ENCODE measurements at regions not wholly inside any gene's neighbourhood (a gene's known extent, or its start where the extent isn't known, plus 50 kb on each side); places are given as distances from the start of the nearest gene placed in this dataset.
A peak's percentile ranks its signal among the peaks of the same experiment; 100 is the strongest.
"Not testable (repeated sequence)": the region's sequence is repeated elsewhere in the genome, so short reads cannot be mapped to it uniquely, and the experiment has no call there.

DNA sequence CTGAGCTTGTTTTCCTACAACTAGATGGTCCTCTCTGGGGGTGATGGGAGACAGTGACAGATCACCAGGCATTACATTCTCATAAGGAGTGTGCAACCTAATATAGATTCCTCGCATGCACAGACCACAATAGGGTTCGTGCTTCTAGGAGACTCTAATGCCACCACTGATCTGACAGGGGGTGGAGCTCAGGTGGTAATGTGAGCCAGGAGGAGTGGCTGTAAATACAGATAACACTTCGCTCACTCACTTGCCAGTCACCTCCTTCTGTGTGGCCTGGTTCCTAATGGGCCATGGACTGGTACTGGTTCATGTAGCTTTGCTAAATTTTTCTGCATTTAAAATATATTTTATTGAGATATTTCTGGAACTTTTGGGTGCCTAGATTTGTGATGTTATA lies 202.3 kb upstream of the ZNF32 start:
- no peak for DNase-seq (ENCODE audit: low read depth in 2 of 3, low spot score in 2 of 3)

DNA sequence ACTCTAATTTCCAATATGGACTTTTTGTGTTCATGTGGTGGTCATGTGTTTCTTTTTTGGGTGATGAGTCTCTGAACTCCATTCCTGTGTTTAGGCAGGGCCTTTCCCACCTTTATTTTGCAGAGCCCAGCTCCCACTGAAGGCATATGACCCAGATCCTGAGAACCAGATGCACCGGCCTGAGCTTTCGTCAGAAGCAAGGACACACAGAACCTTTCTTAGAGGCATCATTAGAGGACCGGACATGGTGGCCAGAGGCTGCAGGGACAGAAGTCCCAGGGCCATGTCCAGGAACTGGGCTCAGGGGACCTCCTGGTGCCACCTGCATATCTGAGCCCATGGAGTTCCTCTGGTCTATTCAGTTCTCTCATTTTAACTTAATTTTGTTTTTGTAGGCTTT lies 200.9 kb upstream of the ZNF32 start:
- no peak for DNase-seq (ENCODE audit: low read depth in 2 of 3, low spot score in 2 of 3)

DNA sequence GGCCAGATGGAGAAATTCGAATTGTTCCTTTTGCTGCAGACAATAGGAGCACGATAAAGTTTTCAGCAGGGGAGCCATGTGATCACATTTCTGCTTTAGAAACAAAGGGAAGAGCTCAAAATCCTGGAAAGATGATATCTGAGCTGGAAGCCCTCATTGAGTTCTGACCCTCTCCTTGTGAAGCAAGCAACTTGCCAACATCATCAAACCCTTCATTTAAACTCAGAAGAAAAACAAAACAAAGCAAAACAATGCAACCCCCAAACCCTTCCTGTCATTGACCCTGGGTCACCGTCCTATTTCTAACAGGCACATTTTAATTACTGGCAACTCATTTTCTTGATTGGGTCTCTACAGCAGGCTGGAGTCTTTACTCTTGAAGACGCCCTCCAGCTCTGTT lies 198.3 kb upstream of the ZNF32 start:
- DNase-seq (ENCODE audit: low read depth in 2 of 3, low spot score in 2 of 3): no peak

DNA sequence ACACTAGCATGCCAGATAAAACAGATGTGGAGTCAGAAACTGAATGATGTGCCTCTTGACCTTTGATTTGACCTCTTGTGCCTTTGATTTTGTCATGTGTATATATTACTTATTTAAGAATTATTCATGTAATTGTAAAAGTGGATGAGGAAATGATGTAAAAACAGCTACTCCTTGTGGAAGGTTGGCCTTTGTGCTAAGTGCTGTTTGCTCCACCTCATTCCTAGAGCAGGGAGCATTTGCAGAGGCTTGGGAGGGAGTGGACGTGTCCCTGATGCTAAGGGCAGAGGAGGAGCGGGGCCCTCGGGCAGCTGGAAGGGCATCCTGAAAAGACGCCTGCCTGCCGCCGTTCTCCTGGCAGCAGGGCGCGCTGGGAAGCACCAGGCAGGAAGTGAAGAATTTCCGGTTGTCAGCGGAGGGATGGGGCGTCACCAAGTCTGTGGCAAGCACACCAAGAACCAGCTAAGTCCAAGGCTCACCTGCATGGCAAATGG lies 197.6 kb upstream of the ZNF32 start:
- peak in 1 of 3 donors; percentile 7 for DNase-seq (ENCODE audit: low read depth in 2 of 3, low spot score in 2 of 3)

DNA sequence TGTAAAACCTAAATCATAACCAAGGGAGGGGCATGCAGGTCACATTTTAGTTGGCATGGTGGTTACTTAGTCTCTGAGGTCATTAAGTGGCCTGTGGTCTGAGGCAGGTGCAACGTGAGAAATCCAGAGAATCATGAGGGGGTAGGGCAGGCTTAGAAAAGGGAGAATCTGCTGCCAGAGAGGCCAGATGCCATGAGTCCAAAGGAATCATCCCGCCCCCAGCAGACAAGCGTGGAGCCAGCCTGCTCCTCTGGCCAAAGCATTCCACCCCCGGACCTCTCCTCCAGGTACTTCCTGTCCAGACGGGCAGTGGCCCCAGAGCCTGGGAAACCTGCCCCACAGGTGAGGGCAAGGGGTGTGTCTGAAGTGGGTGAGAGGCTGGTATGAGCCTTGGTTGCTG lies 196.4 kb upstream of the ZNF32 start:
- no peak for DNase-seq (ENCODE audit: low read depth in 2 of 3, low spot score in 2 of 3)

DNA sequence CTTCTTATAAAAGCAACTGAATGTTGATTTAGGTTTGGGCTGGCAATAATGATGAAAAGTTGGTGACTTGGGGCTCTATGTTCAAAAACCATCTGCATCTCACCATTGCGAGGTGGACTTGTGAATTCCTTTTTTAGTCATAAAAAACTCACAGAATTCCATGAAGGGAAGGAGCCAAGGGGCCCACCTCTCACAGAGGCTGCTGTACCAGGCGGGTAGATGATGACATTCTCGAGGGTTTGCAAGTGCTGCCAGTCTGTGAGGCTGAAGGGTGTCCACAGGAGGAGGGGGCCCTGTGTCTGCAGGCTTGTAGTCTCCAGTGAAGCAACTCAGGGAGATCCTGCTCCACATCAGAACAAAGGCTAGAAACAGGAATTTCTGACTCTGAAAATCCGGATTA lies 195.5 kb upstream of the ZNF32 start:
- no peak for DNase-seq (ENCODE audit: low read depth in 2 of 3, low spot score in 2 of 3)

DNA sequence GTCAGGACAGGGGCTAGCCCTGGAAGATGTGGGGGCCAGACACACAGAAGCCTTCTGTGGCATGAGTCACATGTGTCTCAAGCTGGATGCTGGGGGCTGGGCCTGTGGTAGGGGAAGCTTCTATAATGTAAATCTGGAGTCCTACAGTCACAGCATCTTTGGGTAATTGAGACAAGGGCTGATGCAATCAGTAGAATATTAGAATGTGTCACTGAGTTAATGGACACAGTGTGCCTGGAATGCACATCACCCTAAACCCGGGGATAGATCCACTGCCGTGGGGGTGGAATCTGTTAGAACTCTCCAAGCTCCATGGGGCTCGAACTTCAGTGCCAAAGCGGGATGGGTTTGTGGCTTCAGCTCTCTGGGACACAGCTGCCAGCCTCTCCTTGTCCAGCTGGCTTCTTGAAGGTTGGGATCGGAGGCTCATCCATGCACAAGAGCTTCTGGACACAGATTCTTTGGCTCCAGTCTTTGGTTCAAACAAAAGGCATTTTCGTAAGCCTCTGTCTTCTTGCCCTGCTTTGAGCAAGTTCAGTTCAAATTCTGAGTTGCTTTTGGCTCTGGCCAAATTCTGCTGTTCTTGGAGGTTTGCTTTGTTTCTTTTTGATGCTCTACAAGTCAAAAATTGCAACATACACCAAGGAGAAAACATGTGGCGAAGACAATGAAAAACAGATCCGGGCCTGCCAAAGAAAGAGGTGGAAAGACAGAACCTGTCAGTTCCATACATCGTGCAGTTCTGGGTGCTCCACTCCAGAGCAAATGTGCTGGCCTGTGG lies 194.8 kb upstream of the ZNF32 start:
- DNase-seq (ENCODE audit: low read depth in 2 of 3, low spot score in 2 of 3): no peak

DNA sequence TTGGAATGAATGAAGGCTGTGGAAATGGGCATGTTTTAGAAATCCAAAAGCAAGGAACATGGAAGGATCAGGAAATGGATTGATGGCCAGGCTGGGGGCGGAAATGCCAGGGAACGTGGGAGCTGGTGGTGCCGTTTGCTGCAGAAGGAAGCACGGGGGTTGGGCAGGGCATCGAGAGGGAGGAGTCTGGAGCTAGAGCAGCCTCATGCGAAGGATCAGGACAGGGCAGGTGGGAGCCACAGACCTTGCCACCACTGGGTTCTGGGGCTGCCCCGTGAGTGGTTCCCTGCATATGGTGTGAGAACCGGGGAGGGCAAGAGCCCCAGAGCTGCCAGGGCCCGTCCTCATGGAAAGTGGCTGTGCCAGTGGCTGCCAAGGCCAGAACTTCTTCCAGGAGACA lies 193.8 kb upstream of the ZNF32 start:
- DNase-seq (ENCODE audit: low read depth in 2 of 3, low spot score in 2 of 3): no peak

DNA sequence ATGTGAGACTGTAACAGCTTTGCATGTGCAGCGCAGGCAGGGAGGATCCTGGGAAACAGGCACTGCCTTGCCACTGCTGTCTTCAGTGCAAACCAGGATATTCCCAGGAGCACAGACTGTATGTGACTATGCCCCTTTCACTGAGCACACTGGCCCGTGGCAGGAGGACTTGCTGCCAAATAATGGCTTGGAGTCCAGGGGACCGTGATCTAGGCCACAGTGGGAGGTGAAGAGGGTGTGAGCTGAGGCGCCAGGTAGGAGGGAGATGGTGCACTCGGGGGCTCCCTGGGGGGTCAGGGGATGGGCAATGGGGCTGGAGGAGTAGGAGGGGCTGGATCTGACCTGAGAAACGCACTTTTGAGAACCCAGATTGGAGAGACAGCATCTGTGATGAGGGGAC lies 193.4 kb upstream of the ZNF32 start:
- DNase-seq (ENCODE audit: low read depth in 2 of 3, low spot score in 2 of 3): no peak

DNA sequence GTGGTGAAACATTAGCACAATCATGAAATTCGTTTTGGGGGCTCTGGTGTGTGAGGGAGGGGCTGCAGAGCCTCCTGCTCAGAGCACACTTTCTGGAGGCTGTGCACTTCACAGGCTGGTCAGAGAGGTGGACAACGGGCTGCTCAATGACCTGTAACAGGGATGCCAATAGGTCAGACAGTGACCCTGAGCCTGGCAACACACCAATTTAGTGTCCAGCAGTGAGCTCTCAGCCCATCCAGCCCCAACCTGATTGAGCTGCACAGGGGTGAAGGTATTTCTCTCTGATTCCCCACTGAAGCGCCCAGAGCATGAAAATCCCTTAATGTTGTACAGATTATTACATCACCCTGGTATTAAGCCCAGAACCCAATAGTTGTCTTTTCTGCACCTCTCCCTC lies 191.3 kb upstream of the ZNF32 start:
- DNase-seq (ENCODE audit: low read depth in 2 of 3, low spot score in 2 of 3): no peak

DNA sequence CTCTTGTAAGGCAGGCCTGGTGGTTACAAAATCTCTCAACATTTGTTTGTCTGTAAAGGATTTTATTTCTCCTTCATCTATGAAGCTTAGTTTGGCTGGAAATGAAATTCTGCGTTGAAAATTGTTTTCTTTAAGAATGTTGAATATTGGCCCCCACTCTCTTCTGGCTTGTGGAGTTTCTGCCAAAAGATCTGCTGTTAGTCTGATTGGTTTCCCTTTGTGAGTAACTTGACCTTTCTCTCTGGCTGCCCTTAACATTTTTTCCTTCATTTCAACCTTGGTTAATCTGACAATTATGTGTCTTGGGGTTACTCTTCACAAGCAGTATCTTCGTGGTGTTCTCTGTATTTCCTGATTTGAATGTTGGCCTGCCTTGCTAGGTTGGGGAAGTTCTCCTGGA lies 186.1 kb upstream of the ZNF32 start:
- not testable (repeated sequence) for DNase-seq (ENCODE audit: low read depth in 2 of 3, low spot score in 2 of 3)

DNA sequence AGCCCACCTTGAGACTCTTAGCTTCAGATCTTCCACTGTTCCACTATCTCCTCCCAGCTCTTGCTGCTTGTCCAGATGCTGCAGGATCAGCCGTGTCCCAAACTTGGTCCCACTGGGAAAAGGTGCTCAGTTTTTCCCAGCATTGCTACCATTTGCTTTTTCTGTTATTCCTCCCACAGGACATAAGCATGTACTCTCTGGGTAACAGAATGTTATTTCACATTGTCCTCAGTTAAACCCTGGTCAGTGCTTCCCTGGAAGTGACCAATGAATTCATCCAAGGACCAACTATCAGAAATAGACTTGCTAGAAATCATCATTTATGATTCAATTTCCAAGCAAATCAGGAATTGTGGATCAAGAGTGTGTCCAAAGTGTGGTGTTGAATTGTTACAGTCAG lies 179.2 kb upstream of the ZNF32 start:
- DNase-seq (ENCODE audit: low read depth in 2 of 3, low spot score in 2 of 3): no peak

DNA sequence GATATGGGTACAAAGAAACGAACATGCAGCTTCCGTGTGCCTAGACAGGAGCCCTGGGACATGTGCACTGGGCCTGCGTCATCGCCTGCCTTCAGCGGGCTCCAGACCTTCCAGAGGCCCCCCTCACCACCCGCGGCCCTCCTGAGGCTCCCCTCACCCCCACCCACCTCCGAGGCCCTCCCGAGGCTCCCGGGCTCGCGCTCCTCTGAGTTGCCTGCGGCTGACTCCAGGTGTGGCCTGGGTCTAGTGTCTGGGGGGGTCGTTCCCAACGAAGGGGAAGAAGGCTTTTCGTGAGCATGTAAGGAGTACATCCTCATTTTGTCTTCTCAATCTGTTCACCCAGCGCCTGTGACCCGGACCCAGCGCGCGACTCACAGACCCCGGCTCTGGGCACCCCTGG lies 177.3 kb upstream of the ZNF32 start:
- no peak for DNase-seq (ENCODE audit: low read depth in 2 of 3, low spot score in 2 of 3)

DNA sequence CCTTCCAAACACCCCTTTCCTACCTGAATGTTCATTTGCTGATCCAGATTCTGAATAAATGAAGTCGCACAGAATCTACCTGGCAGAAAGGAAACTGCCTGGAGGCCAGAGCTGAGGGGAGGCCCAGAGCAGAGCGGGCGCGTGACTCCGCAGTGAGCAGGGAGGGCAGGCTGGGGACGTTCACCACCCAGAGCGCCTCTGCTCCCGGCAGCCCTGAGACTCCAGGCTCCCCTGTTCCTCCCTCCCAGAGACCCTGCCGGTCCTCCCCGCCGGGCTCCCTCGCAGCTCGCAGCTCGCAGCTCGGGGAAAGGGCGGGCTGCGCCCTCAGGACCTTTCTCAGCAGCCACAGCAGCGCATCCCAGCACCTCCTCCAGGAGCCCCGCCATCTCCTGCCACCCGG lies 176.7 kb upstream of the ZNF32 start:
- DNase-seq (ENCODE audit: low read depth in 2 of 3, low spot score in 2 of 3): no peak

DNA sequence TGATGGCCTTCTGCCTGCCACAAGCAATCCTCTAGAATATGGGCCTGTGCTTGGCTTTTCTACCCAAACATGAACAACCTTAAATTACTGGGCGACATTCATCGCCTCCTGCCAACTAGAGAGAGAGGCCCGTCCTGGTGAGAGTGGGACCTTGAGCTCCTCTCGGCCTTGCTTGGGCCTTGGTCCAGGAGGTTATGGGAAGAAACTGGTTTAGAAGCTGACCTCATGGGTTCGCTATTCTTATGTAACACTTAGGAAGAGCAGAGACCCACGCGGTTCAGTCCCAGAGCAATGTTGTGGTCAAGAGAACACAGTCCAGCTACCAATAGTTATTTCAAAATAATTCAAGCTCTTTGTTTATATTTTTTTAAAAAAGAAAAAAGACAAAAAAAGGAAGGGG lies 176.3 kb upstream of the ZNF32 start:
- no peak for DNase-seq (ENCODE audit: low read depth in 2 of 3, low spot score in 2 of 3)

DNA sequence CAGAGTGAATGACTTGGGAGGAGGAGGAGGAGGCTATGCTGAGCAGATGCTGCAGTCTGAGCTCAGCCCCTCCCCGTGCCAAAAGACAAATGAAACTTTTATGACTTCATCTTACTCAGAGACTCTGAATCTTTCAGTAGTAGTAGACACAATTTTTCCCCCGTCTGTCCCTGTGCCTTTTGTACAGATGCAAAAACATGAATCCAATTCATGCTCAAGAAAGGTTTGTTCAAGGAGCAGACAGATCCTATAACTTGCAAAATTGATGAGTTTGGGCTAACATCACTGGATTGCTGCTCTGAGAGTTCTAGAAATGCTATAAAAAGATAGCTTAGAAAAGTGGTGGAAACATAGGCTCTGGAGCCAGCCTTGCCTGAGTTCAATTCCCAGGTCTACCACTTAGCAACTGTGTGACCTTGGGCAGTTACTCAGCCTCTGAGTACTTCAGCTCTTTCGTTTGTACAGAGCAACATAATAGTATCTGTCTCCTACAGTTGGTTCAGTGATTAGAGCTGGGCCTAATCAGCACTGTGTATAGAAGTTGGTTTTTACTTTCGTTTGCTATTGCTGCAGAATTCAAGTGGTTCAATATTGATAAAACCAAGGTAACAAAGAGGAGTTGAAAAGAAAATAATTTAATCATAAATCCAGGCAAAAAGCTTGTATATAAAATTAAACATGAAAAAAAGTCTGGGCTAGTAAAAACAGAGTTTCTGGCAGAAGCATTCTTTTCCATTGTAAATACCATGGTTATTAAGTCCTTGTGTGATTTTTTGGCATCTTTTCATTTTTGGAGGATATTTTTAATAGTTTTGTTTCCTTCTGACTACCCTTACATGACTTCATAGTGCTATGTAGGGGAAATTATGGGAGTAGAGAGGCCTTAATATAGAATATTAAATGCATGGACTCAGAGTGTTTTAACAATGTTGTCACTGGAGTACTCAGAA lies 174.2 kb upstream of the ZNF32 start:
- no peak for DNase-seq (ENCODE audit: low read depth in 2 of 3, low spot score in 2 of 3)

DNA sequence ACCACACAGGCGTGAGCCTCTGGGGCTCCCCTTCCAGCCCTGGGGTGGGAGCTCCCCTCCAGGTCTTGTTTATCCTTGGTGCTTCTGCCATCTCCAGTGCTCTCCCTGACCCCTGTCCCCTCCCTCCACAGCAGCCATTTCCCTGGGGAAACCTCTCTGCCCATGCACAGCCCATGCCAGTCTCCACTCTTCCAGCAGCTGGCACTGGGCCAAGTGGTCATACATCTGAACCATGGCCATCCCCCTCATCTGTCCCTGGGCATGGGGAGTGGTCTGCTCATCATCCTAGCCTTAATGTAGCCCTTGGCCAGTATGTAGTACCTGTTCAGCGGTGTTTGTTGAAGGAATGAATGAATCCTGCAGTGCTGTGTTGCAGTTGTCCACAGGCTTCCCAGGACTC lies 172.4 kb upstream of the ZNF32 start:
- DNase-seq (ENCODE audit: low read depth in 2 of 3, low spot score in 2 of 3): no peak

DNA sequence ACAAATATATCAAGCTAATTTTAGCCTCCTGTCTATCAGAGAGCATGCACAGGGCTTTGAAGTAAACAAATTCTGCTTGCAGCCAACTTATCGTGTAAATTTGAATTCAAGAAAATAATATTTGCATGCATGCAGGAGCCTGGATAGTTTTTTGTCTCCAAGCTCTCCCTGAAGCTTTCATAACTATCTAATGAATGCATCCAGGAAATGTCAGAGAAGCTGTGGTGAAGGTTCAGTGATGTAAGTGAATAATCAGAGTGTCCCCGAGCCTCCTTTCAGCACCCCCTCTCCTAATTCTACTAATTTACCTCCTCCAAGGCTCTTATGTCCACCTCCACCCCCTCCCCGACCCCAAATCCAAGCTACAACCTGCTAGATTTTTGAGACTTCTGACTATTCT lies 172.0 kb upstream of the ZNF32 start:
- DNase-seq (ENCODE audit: low read depth in 2 of 3, low spot score in 2 of 3): no peak

DNA sequence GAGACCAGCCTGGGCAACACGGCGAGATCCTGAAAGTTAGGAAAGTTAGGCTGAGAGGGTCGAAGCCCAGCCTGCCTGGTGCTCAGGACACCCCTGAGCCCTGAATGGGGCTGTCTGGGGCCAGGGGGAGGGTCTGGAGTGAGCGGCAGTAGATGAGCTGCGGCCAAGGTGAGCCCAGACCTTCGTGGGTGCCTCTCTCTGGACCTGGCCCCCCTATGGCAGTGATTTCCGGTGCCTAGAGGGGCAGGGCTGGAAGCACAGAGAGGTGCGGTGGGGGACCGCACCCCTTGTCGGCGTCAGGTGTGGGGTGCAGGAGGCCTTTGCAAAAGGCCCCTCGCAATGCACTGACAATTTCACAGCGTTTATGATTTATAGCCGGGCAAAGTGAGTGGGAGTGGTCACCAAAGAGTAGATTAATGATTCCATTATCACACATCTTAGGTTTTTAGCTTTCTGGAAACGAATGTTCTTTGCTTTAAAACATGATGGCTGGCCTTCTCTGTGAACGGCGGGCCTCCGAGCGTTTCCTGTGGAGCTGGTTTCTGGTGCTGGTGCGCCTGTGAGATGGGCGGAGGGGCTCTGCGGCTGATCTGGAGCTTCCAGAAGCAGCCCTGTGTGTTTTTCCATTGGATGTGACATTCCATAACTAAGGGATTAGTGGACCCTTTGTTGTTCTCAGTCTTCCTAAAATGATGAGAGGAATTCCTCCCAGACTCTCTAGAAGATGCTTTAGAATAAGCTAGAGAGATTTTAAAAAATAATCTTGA lies 171.0 kb upstream of the ZNF32 start:
- DNase-seq (ENCODE audit: low read depth in 2 of 3, low spot score in 2 of 3): no peak

DNA sequence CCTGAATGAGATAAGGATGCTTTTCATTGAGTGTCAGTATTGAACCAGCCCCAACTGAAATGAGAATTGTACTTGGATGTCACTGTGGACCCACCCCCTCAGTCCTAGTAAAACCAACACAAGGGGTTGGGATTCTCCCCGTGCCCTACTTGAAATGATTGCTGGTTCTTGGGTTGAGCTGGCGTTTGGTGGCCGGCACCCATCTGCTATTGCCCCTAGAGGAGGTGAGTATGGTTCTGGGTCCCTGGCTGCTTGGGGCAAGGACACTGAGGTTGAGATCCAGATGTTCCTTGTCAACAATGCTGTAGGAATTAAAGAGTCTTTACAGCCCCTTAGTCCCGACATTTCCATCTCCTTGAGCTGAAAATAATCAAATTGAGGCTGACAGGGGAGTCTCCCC lies 170.0 kb upstream of the ZNF32 start:
- no peak for DNase-seq (ENCODE audit: low read depth in 2 of 3, low spot score in 2 of 3)

DNA sequence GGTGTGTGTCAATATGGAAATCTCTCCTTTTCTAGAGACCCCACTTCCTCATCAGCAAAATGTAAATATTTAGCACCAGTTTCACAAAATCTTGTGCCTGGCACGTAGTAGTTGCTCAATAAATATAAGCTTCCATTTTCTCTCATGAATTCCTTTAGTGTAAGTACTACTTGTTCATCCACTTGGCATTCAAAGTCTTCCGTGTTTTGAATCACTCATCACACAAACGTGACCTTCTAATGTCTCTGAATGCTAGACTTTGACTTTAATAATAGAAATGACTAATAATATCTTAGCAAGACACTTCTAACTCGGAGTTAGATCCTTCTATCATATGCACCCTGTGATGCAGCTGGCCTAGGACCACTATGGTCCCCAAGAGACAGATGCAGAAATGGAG lies 168.7 kb upstream of the ZNF32 start:
- no peak for DNase-seq (ENCODE audit: low read depth in 2 of 3, low spot score in 2 of 3)
